ENCODE measurements at regions not wholly inside any gene's neighbourhood (a gene's known extent, or its start where the extent isn't known, plus 50 kb on each side); places are given as distances from the start of the nearest gene placed in this dataset.

GRCh38 chr2:220499225-220499624, 871.8 kb downstream of the SLC4A3 start:
- DNase-seq (ENCODE audit: extremely low spot score): no peak
- POLR2A ChIA-PET: no interaction called here
- TF ChIP-seq SUZ12 (IDR thresholded peaks at IDR 0.05) (no peak), FOXA1 (IDR thresholded peaks at IDR 0.05) (no peak), CTBP1 (IDR thresholded peaks at IDR 0.05; ENCODE audit: borderline replicate concordance) (no peak), ELF4 (IDR thresholded peaks at IDR 0.05) (no peak), L3MBTL2 (conservative IDR thresholded peaks at IDR 0.05) (no peak), SP1 (IDR thresholded peaks at IDR 0.05) (no peak), FOXM1 (IDR thresholded peaks at IDR 0.05; ENCODE audit: borderline replicate concordance) (no peak)
- CTCF ChIA-PET: no interaction called here

GRCh38 chr2:220502539-220502938, 875.1 kb downstream of the SLC4A3 start:
- DNase-seq (ENCODE audit: extremely low spot score): no peak
- ChIA-PET CTCF (no interaction called here), POLR2A (no interaction called here)
- TF ChIP-seq SP1 (IDR thresholded peaks at IDR 0.05) (no peak), LEF1 (IDR thresholded peaks at IDR 0.05; ENCODE audit: borderline replicate concordance) (no peak), SUZ12 (IDR thresholded peaks at IDR 0.05) (no peak), ARNT (IDR thresholded peaks at IDR 0.05) (no peak), NFRKB (IDR thresholded peaks at IDR 0.05) (no peak)

DNA sequence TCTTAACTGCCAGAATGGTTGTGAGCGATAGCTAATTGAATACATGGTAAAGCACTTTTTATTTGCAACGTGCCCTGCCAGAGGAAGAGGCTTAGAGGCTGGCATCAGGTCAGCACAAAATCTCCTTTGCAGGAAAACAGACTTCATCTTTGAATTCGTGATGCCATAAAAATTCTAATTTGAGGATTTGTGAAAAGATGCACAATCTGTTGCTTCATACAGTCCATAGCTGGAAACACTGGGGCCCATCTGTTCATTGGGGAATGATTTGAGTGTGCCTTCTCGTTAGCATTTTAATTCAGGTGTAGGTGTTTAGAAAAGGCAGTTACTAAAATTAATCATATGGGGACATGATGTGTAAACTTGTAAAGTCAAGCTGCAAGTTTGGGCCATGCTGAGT, 876.0 kb downstream of the SLC4A3 start:
- TF ChIP-seq L3MBTL2 (conservative IDR thresholded peaks at IDR 0.05) (no peak), BHLHE40 (IDR thresholded peaks at IDR 0.05; ENCODE audit: borderline replicate concordance) (no peak), SP1 (IDR thresholded peaks at IDR 0.05) (no peak), TARDBP (IDR thresholded peaks at IDR 0.05) (no peak), FOXA1 (IDR thresholded peaks at IDR 0.05) (no peak), CTBP1 (IDR thresholded peaks at IDR 0.05; ENCODE audit: borderline replicate concordance) (no peak), NFRKB (IDR thresholded peaks at IDR 0.05) (no peak), SUZ12 (IDR thresholded peaks at IDR 0.05) (no peak), FOXM1 (IDR thresholded peaks at IDR 0.05; ENCODE audit: borderline replicate concordance) (no peak), ZNF384 (IDR thresholded peaks at IDR 0.05) (no peak), ARNT (IDR thresholded peaks at IDR 0.05) (no peak), HDGF (IDR thresholded peaks at IDR 0.05; ENCODE audit: borderline replicate concordance) (no peak), ELF4 (IDR thresholded peaks at IDR 0.05) (no peak), LEF1 (IDR thresholded peaks at IDR 0.05; ENCODE audit: borderline replicate concordance) (no peak), FOXK2 (IDR thresholded peaks at IDR 0.05) (no peak)
- TF ChIP-seq, protein P1, sequence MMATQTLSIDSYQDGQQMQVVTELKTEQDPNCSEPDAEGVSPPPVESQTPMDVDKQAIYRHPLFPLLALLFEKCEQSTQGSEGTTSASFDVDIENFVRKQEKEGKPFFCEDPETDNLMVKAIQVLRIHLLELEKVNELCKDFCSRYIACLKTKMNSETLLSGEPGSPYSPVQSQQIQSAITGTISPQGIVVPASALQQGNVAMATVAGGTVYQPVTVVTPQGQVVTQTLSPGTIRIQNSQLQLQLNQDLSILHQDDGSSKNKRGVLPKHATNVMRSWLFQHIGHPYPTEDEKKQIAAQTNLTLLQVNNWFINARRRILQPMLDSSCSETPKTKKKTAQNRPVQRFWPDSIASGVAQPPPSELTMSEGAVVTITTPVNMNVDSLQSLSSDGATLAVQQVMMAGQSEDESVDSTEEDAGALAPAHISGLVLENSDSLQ (IDR thresholded peaks at IDR 0.05): no peak
- no peak for DNase-seq (ENCODE audit: extremely low spot score)
- POLR2A ChIA-PET: no interaction called here
- CTCF ChIA-PET: no interaction called here

- TF ChIP-seq SP1 (IDR thresholded peaks at IDR 0.05) (no peak), ARNT (IDR thresholded peaks at IDR 0.05) (no peak), HDGF (IDR thresholded peaks at IDR 0.05; ENCODE audit: borderline replicate concordance) (no peak), CTBP1 (IDR thresholded peaks at IDR 0.05; ENCODE audit: borderline replicate concordance) (no peak), NFRKB (IDR thresholded peaks at IDR 0.05) (no peak), FOXM1 (IDR thresholded peaks at IDR 0.05; ENCODE audit: borderline replicate concordance) (no peak), ZNF384 (IDR thresholded peaks at IDR 0.05) (no peak), SUZ12 (IDR thresholded peaks at IDR 0.05) (no peak)
- POLR2A ChIA-PET: no interaction called here
- DNase-seq (ENCODE audit: extremely low spot score): no peak
- CTCF ChIA-PET: no interaction called here
Measured at GRCh38 chr2:220504938-220505503, 877.6 kb downstream of the SLC4A3 start.

DNA sequence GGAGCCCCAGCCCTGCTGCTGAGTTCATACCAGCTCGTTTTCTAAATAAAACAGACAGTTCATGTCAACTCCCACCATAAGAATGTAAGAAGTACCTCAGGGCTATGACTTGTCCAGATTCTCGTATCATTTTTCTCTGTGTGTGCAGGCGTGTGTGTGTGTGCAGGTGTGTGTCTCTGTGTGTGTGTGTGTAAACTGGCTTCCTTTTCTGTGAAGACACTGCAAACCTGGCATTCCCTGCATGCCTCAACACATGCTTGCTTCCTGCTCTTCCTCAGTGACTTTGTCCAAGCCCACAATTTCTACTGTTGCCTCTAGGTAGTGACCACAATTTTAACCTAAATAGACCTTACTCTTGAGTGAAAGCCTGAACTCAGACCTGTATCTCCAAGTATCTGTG, 879.0 kb downstream of the SLC4A3 start:
- no peak for TF ChIP-seq L3MBTL2 (conservative IDR thresholded peaks at IDR 0.05)
- TF ChIP-seq ELF4 (IDR thresholded peaks at IDR 0.05): no peak
- TF ChIP-seq HDGF (IDR thresholded peaks at IDR 0.05; ENCODE audit: borderline replicate concordance): no peak
- TF ChIP-seq FOXA1 (IDR thresholded peaks at IDR 0.05): no peak
- no peak for TF ChIP-seq CTBP1 (IDR thresholded peaks at IDR 0.05; ENCODE audit: borderline replicate concordance)
- no peak for TF ChIP-seq TARDBP (IDR thresholded peaks at IDR 0.05)
- TF ChIP-seq BHLHE40 (IDR thresholded peaks at IDR 0.05; ENCODE audit: borderline replicate concordance): no peak
- TF ChIP-seq, protein P1 (IDR thresholded peaks at IDR 0.05): no peak
- no peak for TF ChIP-seq FOXM1 (IDR thresholded peaks at IDR 0.05; ENCODE audit: borderline replicate concordance)
- TF ChIP-seq ZNF384 (IDR thresholded peaks at IDR 0.05): no peak
- TF ChIP-seq SP1 (IDR thresholded peaks at IDR 0.05): no peak
- TF ChIP-seq NFRKB (IDR thresholded peaks at IDR 0.05): no peak
- no peak for TF ChIP-seq SUZ12 (IDR thresholded peaks at IDR 0.05)
- no peak for TF ChIP-seq LEF1 (IDR thresholded peaks at IDR 0.05; ENCODE audit: borderline replicate concordance)
- DNase-seq (ENCODE audit: extremely low spot score): no peak
- ChIA-PET POLR2A (no interaction called here), CTCF (no interaction called here)

DNA sequence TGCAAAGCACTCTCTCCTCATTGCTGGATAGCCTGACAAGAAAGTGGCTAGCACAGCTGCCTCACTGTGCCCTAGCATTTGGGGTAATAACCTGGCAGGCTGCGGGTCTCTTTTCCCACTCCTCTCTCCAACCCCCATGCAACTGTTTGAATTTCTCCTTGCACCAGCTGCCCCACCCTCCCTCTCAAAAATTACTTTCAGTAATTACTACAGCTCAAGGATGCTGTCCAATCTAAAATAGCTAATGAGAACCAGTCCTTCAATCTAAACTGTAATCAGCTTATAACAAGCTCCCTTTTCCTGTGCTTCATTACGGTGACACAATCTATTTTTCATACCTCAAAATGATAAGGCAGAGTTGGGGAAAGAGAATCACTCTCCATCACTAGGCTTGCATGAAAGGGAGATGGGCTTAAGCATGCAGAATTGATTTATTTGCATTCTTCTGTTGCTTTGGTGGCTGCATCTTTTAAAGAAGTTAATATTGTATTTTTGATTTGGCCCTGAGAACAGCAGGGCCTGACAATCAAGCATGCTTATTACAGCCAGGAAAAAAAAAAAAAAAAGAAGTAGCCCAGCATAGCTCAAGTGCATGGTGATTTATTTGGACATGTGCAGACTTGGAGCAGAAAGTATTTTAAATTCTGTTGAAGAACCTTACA, 881.8 kb downstream of the SLC4A3 start:
- POLR2A ChIA-PET: no interaction called here
- DNase-seq (ENCODE audit: extremely low spot score): no peak
- TF ChIP-seq FOXK2 (IDR thresholded peaks at IDR 0.05): no peak
- no peak for TF ChIP-seq FOXM1 (IDR thresholded peaks at IDR 0.05; ENCODE audit: borderline replicate concordance)
- no peak for TF ChIP-seq FOXA1 (IDR thresholded peaks at IDR 0.05)
- no peak for TF ChIP-seq ELF4 (IDR thresholded peaks at IDR 0.05)
- no peak for TF ChIP-seq BHLHE40 (IDR thresholded peaks at IDR 0.05; ENCODE audit: borderline replicate concordance)
- no peak for TF ChIP-seq SP1 (IDR thresholded peaks at IDR 0.05)
- TF ChIP-seq ZNF384 (IDR thresholded peaks at IDR 0.05): no peak
- no peak for TF ChIP-seq SUZ12 (IDR thresholded peaks at IDR 0.05)
- no peak for TF ChIP-seq L3MBTL2 (conservative IDR thresholded peaks at IDR 0.05)
- TF ChIP-seq HDGF (IDR thresholded peaks at IDR 0.05; ENCODE audit: borderline replicate concordance): no peak
- TF ChIP-seq NFRKB (IDR thresholded peaks at IDR 0.05): no peak
- TF ChIP-seq, protein P1 (IDR thresholded peaks at IDR 0.05): no peak
- TF ChIP-seq CTBP1 (IDR thresholded peaks at IDR 0.05; ENCODE audit: borderline replicate concordance): no peak
- no peak for TF ChIP-seq TARDBP (IDR thresholded peaks at IDR 0.05)
- TF ChIP-seq LEF1 (IDR thresholded peaks at IDR 0.05; ENCODE audit: borderline replicate concordance): no peak
- TF ChIP-seq ARNT (IDR thresholded peaks at IDR 0.05): no peak
- CTCF ChIA-PET: interaction anchor here (0.6 kb wide), 1 partner anchor 147 kb away, joined by 5 read pairs; no protein-coding TSS in a partner anchor

Measured in HEK293T (cell line).